Superior temporal gyrus (tissue), 1 donor: ENCODE measurements at regions not wholly inside any gene's neighbourhood (a gene's known extent, or its start where the extent isn't known, plus 50 kb on each side); places are given as distances from the start of the nearest gene placed in this dataset.

Experiments used
- DNase-seq: peaks from one replicate; pipeline ENCODE4 v3.0.0-alpha.2; 2016; ENCODE audit errors: extremely low spot score

GRCh38 chr4:83860200-83860599 is 324.3 kb downstream of the GPAT3 start:
- DNase-seq = no peak

GRCh38 chr4:83858131-83858530 is 322.2 kb downstream of the GPAT3 start:
- DNase-seq = no peak

GRCh38 chr4:83855044-83855443 is 319.1 kb downstream of the GPAT3 start:
- DNase-seq = no peak

GRCh38 chr4:83852085-83852451 is 316.2 kb downstream of the GPAT3 start:
- no peak for DNase-seq

GRCh38 chr4:83851261-83852084 is 315.6 kb downstream of the GPAT3 start:
- DNase-seq = no peak

- no peak for DNase-seq
Measured at GRCh38 chr4:83850435-83850834, 314.5 kb downstream of the GPAT3 start.

GRCh38 chr4:83846193-83846830 is 310.4 kb downstream of the GPAT3 start:
- DNase-seq = no peak

GRCh38 chr4:83839615-83840014 is 303.7 kb downstream of the GPAT3 start:
- no peak for DNase-seq

GRCh38 chr4:83837614-83838308 is 301.9 kb downstream of the GPAT3 start:
- no peak for DNase-seq

GRCh38 chr4:83833920-83834319 is 298.0 kb downstream of the GPAT3 start:
- DNase-seq = no peak

- DNase-seq = no peak
Measured at GRCh38 chr4:83832110-83832825, 296.4 kb downstream of the GPAT3 start.

- DNase-seq = no peak
Measured at GRCh38 chr4:83831588-83831987, 295.7 kb downstream of the GPAT3 start.

GRCh38 chr4:83830138-83830888 is 294.4 kb downstream of the GPAT3 start:
- no peak for DNase-seq

GRCh38 chr4:83828601-83829000 is 292.7 kb downstream of the GPAT3 start:
- DNase-seq = no peak

- no peak for DNase-seq
Measured at GRCh38 chr4:83821493-83821892, 285.6 kb downstream of the GPAT3 start.

GRCh38 chr4:83819582-83819981 is 283.7 kb downstream of the GPAT3 start:
- no peak for DNase-seq

GRCh38 chr4:83810428-83810827 is 274.5 kb downstream of the GPAT3 start:
- DNase-seq = no peak

GRCh38 chr4:83809581-83809980 is 273.7 kb downstream of the GPAT3 start:
- DNase-seq = no peak

- no peak for DNase-seq
Measured at GRCh38 chr4:83793481-83793880, 257.6 kb downstream of the GPAT3 start.

GRCh38 chr4:83785891-83786290 is 250.0 kb downstream of the GPAT3 start:
- DNase-seq = no peak

- DNase-seq = no peak
Measured at GRCh38 chr4:83783215-83783614, 247.3 kb downstream of the GPAT3 start.
